ENCODE measurements at regions not wholly inside any gene's neighbourhood (a gene's known extent, or its start where the extent isn't known, plus 50 kb on each side); places are given as distances from the start of the nearest gene placed in this dataset.

DNA sequence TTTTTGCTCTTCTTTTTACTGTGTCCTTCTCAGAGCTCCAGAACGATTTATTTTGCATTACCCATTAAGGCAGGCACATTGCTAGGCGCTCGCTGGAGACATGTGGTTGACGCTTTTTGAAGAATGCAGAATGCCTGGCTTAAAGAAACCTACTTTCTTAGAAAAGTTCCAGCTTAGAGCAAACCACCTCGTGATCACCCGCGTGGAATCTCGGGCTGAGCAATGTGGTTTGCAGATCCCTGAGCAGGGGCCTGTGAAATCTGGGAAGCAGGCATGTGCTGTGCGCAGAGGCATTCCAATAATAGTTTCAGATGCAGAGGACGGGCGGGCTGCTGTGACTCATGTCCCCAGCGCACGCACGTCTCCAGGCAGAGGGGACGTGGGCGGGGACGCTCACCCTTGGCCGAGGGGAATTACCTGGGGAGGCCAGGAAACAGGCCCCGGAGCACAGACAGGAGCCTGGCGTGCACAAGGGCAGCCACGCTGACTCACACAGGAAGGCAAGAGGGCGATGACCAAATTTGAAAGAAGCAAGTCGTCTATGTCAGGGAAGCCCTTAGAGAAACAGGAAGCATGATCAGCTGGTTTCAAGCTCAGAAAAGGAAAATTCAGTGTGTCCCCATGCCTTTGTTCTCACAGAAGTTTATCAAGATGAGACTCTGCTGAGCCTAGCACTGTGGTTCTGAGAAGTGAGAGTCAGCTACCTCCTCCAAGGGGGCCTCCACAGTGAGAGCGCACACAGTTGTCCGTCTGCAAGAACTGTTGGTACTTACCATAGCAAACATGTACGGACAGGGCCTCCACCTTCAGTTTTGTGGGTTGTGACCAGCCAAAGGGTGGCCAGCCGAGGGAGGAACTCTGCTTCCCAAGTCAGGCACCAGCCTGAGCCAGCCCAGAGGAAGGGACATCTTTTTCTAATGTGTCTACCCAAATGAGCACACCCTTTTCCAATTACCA, 218.6 kb downstream of the PIK3R1 start (continued):
- TF ChIP-seq CREB3L1 (IDR thresholded peaks at IDR 0.05; ENCODE audit: borderline replicate concordance, low read depth) = peak; percentile 72; the same call in 1 of the 2 replicates
- peak; percentile 87 for TF ChIP-seq ATF7 (IDR thresholded peaks at IDR 0.05)
- TF ChIP-seq NONO (IDR thresholded peaks at IDR 0.05; ENCODE audit: low read depth in 2 of 2, low read length in 1 of 2) = no peak
- TF ChIP-seq MTA2 (IDR thresholded peaks at IDR 0.05; ENCODE audit: low read depth) = 0 out of 2 replicates have a peak, but pooled peaks have one; percentile 7
- no peak for TF ChIP-seq FIP1L1 (IDR thresholded peaks at IDR 0.05; ENCODE audit: low read depth, low read length, poor library complexity, severe bottlenecking)
- TF ChIP-seq ELK1 (CRISPR knock-in tag; IDR thresholded peaks at IDR 0.05) = no peak
- 0 out of 2 replicates have a peak, but pooled peaks have one; percentile 66 for TF ChIP-seq NBN (IDR thresholded peaks at IDR 0.05; ENCODE audit: low read depth)
- no peak for TF ChIP-seq COPS2 (conservative IDR thresholded peaks at IDR 0.05)
- peak; percentile 79 for TF ChIP-seq NEUROD1 (IDR thresholded peaks at IDR 0.05; ENCODE audit: borderline replicate concordance, low read depth, low read length, partially characterized antibody)
- peak in 1 of 2 experiments; percentile 79; a peak in 1 of 4 replicates for TF ChIP-seq HDAC1 (IDR thresholded peaks at IDR 0.05)
- peak; percentile 47; the same call in 1 of the 2 replicates for TF ChIP-seq E2F3 (CRISPR knock-in tag; IDR thresholded peaks at IDR 0.05)
- TF ChIP-seq, protein P1, sequence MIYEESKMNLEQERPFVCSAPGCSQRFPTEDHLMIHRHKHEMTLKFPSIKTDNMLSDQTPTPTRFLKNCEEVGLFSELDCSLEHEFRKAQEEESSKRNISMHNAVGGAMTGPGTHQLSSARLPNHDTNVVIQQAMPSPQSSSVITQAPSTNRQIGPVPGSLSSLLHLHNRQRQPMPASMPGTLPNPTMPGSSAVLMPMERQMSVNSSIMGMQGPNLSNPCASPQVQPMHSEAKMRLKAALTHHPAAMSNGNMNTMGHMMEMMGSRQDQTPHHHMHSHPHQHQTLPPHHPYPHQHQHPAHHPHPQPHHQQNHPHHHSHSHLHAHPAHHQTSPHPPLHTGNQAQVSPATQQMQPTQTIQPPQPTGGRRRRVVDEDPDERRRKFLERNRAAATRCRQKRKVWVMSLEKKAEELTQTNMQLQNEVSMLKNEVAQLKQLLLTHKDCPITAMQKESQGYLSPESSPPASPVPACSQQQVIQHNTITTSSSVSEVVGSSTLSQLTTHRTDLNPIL (CRISPR knock-in tag; IDR thresholded peaks at IDR 0.05) = no peak
- TF ChIP-seq ZEB2 (IDR thresholded peaks at IDR 0.05) = peak; percentile 93
- TF ChIP-seq ZBTB33 (CRISPR knock-in tag; IDR thresholded peaks at IDR 0.05) = peak; percentile 60
- peak; percentile 56 for TF ChIP-seq CBFA2T3 (IDR thresholded peaks at IDR 0.05)
- TF ChIP-seq MBD2 (IDR thresholded peaks at IDR 0.05; ENCODE audit: borderline replicate concordance, low read depth) = 0 out of 2 replicates have a peak, but pooled peaks have one; percentile 32
- no peak for TF ChIP-seq DEAF1 (CRISPR knock-in tag; IDR thresholded peaks at IDR 0.05)
- TF ChIP-seq ASH1L (IDR thresholded peaks at IDR 0.05; ENCODE audit: borderline replicate concordance, low read depth, partially characterized antibody) = peak; percentile 22
- TF ChIP-seq SMAD2 (IDR thresholded peaks at IDR 0.05; ENCODE audit: low read depth, low read length) = no peak
- no peak; the same call in 1 of the 2 replicates for TF ChIP-seq HDGF (IDR thresholded peaks at IDR 0.05)

All from K562 (cell line).